Thoracic aorta (tissue), 2 donors: ENCODE measurements at regions not wholly inside any gene's neighbourhood (a gene's known extent, or its start where the extent isn't known, plus 50 kb on each side); places are given as distances from the start of the nearest gene placed in this dataset.

Source experiments
- ATAC-seq: fragments of 150-250 bp; one replicate; pipeline ENCODE4 v1.8.0; 2017; ENCODE audit warnings: low read depth; ENCODE audit not compliant: insufficient number of reproducible peaks, low FRiP score
- DNase-seq: peaks from one replicate; pipeline ENCODE4 v3.0.0-alpha.2; 2020; ENCODE audit warnings: low spot score
- H3K27ac ChIP-seq, 2 donors: fragments of 200-600 bp; sonication (generic); 1 replicate in 1 of 2; 2 replicates in 1 of 2; pipeline ENCODE4 v1.5.1; 2016; ENCODE audit warnings: mild to moderate bottlenecking in 2 of 2, moderate library complexity in 2 of 2
- H3K27me3 ChIP-seq: fragments of 200-600 bp; sonication (generic); replicated peaks from 2 replicates; pipeline ENCODE4 v1.6.0; 2016; ENCODE audit warnings: mild to moderate bottlenecking; ENCODE audit not compliant: insufficient read depth
- H3K36me3 ChIP-seq: fragments of 200-600 bp; sonication (generic); one replicate; pipeline ENCODE4 v1.5.1; 2016
- H3K4me1 ChIP-seq, 2 donors: fragments of 200-600 bp; sonication (generic); 1 replicate in 1 of 2; 2 replicates in 1 of 2; pipeline versions ENCODE4 v1.5.1 to v1.6.0; 2016; ENCODE audit warnings: low read depth in 2 of 2, mild to moderate bottlenecking in 1 of 2; ENCODE audit not compliant: control insufficient read depth in 1 of 2
- H3K4me3 ChIP-seq: fragments of 200-600 bp; sonication (generic); 2 replicates; pipeline ENCODE4 v1.5.1; 2016; ENCODE audit warnings: mild to moderate bottlenecking
- H3K9me3 ChIP-seq: fragments of 200-600 bp; sonication (generic); 2 replicates; pipeline ENCODE4 v1.5.1; 2016
- TF ChIP-seq, protein P1 (sequence below): fragments of 200-600 bp; sonication (generic); IDR thresholded peaks from one replicate; pipeline ENCODE4 v1.5.1; 2019; ENCODE audit warnings: antibody characterized with exemption

DNA sequence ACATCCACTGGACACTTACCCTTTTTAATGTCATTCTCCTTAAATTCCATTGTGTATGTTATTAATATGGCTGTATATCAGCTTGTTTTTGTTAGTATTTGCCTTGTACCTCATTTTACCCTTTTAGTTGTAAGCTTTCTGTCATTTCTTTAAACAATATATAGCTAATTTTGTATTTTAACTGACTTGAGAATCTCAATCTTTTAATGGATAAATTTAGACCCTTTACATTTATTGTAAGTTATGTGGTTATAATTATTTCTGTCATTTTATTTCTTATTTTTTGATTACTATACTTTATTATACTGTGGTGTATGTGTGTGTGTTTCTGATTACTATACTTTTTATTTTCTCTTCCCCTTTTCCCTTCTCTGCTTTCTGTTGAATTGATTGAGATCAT, 159.0 kb upstream of the LHX5 start:
- H3K36me3 ChIP-seq = no peaks in the 10 kb centered on the region
- TF ChIP-seq, protein P1, sequence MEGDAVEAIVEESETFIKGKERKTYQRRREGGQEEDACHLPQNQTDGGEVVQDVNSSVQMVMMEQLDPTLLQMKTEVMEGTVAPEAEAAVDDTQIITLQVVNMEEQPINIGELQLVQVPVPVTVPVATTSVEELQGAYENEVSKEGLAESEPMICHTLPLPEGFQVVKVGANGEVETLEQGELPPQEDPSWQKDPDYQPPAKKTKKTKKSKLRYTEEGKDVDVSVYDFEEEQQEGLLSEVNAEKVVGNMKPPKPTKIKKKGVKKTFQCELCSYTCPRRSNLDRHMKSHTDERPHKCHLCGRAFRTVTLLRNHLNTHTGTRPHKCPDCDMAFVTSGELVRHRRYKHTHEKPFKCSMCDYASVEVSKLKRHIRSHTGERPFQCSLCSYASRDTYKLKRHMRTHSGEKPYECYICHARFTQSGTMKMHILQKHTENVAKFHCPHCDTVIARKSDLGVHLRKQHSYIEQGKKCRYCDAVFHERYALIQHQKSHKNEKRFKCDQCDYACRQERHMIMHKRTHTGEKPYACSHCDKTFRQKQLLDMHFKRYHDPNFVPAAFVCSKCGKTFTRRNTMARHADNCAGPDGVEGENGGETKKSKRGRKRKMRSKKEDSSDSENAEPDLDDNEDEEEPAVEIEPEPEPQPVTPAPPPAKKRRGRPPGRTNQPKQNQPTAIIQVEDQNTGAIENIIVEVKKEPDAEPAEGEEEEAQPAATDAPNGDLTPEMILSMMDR = no peak
- peaks cover 16% of the 10 kb centered on the region for H3K9me3 ChIP-seq
- no peak for ATAC-seq
- DNase-seq = no peak
- no peaks in the 10 kb centered on the region for H3K4me1 ChIP-seq
- H3K27me3 ChIP-seq = no peaks in the 10 kb centered on the region
- no peak overlapping the region for H3K4me3 ChIP-seq
- no peak overlapping the region for H3K27ac ChIP-seq

DNA sequence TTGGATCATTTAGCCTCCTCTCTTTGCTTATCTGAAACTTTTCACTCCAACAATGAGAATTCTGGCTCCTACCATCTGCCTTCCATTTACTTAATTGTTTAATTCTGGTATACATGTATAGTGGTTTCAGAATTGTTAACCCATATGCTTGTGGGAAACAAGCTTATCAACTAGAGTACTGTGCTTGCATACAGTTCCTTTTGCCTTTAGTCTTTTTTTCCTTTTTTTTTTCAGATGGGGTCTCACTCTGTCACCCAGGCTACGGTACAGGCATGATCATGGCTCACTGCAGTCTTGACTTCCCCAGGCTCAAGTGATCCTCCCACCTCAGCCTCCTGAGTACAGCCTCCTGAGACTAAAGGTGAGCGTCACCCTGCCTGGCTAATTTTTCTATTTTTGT, 153.8 kb upstream of the LHX5 start:
- Histone ChIP-seq H3K36me3 (no peaks in the 10 kb centered on the region), H3K4me1 (no peaks in the 10 kb centered on the region), H3K4me3 (no peak overlapping the region), H3K9me3 (peaks cover 19% of the 10 kb centered on the region), H3K27ac (no peak overlapping the region), H3K27me3 (no peaks in the 10 kb centered on the region)
- ATAC-seq = no peak
- no peak for DNase-seq
- TF ChIP-seq, protein P1 = no peak

DNA sequence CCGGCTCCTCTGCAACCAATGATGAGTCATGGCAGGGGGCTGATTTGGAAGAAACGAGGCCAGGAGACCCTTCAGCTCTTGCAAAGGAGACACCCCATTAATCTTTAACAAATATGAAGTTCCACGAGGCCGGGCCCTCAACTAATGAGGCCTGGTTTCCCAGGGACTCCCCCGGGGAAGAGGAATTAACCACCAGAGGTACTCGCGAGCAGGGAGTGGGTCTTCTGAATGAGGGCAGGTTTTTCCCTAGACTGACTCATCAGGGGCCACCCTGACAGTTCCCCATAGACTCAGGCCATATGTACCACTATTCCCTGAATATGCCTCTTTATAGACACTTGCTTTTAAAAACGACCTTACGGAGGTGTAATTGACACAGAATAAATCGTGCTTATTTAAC, 150.7 kb upstream of the LHX5 start:
- ATAC-seq (no peak), DNase-seq (no peak)
- TF ChIP-seq, protein P1 = no peak
- no peaks in the 10 kb centered on the region for H3K4me1 ChIP-seq
- H3K36me3 ChIP-seq = no peaks in the 10 kb centered on the region
- no peak overlapping the region for H3K27ac ChIP-seq
- no peaks in the 10 kb centered on the region for H3K27me3 ChIP-seq
- H3K9me3 ChIP-seq = peaks cover 14% of the 10 kb centered on the region
- no peak overlapping the region for H3K4me3 ChIP-seq

DNA sequence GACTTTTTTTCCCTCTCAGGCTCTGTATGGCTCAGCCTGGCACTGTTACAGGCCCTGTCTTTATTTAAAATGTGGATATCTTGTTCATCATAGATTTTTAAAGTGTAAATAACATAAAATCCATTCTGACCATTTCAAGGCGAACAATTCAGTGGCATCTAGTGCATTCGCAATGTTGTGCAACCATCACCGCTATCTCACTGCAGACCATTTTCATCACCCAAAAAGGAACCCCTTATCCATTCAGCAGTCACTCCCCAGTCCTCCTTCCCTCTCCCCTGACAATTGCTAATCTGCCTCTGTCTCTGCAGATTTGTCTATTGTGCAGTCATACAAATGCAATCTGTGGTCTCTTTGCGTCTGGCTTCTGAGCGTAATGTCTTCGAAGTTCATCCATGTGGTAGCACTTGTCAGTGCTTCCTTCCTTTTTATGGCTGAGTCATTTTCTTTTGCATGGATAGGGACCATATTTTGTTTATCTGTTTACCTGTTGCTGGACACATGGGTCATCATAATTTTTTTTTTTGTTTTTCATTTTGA, 148.8 kb upstream of the LHX5 start:
- no peak for DNase-seq
- Histone ChIP-seq H3K36me3 (no peaks in the 10 kb centered on the region), H3K27me3 (no peaks in the 10 kb centered on the region), H3K27ac (no peak overlapping the region), H3K4me1 (no peaks in the 10 kb centered on the region), H3K4me3 (no peak overlapping the region), H3K9me3 (peaks cover 4% of the 10 kb centered on the region)
- TF ChIP-seq, protein P1 = no peak
- no peak for ATAC-seq

DNA sequence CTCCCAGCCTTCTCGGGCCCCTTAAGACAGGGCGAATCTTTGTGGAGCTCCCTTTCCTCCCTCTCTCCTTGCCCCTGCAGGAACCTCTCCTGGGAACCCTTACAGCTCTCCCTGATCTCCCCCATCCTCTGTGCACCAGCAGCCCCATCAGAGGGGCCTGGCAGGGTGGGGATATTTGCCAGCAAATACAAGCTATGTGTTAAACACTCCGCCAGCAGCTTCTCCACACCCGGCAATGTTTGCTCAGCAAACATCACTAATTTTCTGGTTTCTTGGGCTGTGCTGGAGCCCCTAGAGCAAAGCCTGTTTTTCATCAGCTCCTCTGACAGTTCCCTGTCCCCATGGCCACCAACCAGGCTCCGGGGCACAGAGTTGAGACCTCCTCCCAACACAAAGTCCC, 147.5 kb upstream of the LHX5 start:
- no peak for DNase-seq
- ATAC-seq = no peak
- TF ChIP-seq, protein P1 = no peak
- Histone ChIP-seq H3K27ac (no peak overlapping the region), H3K4me3 (no peak overlapping the region), H3K4me1 (no peaks in the 10 kb centered on the region), H3K9me3 (no peaks in the 10 kb centered on the region), H3K27me3 (no peaks in the 10 kb centered on the region), H3K36me3 (no peaks in the 10 kb centered on the region)
